ENCODE measurements at regions not wholly inside any gene's neighbourhood (a gene's known extent, or its start where the extent isn't known, plus 50 kb on each side); places are given as distances from the start of the nearest gene placed in this dataset.

- TF ChIP-seq EZH2 (IDR thresholded peaks at IDR 0.05; ENCODE audit: insufficient read depth, poor library complexity, severe bottlenecking) (no peak), EZH2phosphoT487 (IDR thresholded peaks at IDR 0.05; ENCODE audit: insufficient read depth, low read depth) (no peak)
Observed at GRCh38 chr6:167493976-167494697, 169.3 kb downstream of the TTLL2 start.

All from GM23248 (cell line).